Heart left ventricle (tissue), 16 donors: ENCODE measurements at regions not wholly inside any gene's neighbourhood (a gene's known extent, or its start where the extent isn't known, plus 50 kb on each side); places are given as distances from the start of the nearest gene placed in this dataset.

Source experiments
- ATAC-seq, 4 donors: fragments of 200-7000 bp; cut with Tn5 transposase; one replicate each; pipeline ENCODE4 v1.9.1; 2020 to 2022; ENCODE audit warnings: moderate library complexity in 4 of 4, mild to moderate bottlenecking in 3 of 4, moderate number of reproducible peaks in 1 of 4
- DNase-seq, 5 donors: peaks; one replicate each; pipeline ENCODE4 v3.0.0-alpha.2; 2020
- H3K27ac ChIP-seq, 12 donors: fragments of 200-600 bp; sonication (generic) in 4 of 12; one replicate each; pipeline versions ENCODE4 v1.5.0 to v1.8.0; 2016 to 2022; ENCODE audit warnings: mild to moderate bottlenecking in 2 of 12
- H3K27me3 ChIP-seq, 9 donors: fragments of 200-600 bp; sonication (generic) in 2 of 9; one replicate each; pipeline versions ENCODE4 v1.5.1 to v1.8.0; 2016 to 2022; ENCODE audit warnings: mild to moderate bottlenecking in 3 of 9
- H3K36me3 ChIP-seq, 9 donors: fragments of 200-600 bp; sonication (generic) in 2 of 9; one replicate each; pipeline versions ENCODE4 v1.5.0 to v1.8.0; 2018 to 2022; ENCODE audit warnings: mild to moderate bottlenecking in 2 of 9
- H3K4me1 ChIP-seq, 12 donors: fragments of 200-600 bp; sonication (generic) in 4 of 12; one replicate each; pipeline versions ENCODE4 v1.5.0 to v1.8.0; 2016 to 2022; ENCODE audit warnings: mild to moderate bottlenecking in 3 of 12
- H3K4me3 ChIP-seq, 12 donors: fragments of 200-600 bp; sonication (generic) in 4 of 12; one replicate each; pipeline versions ENCODE4 v1.5.0 to v1.8.0; 2017 to 2022; ENCODE audit warnings: mild to moderate bottlenecking in 9 of 12, moderate library complexity in 4 of 12
- H3K9me3 ChIP-seq, 12 donors: fragments of 200-600 bp; sonication (generic) in 4 of 12; one replicate each; pipeline versions ENCODE4 v1.5.0 to v1.8.0; 2016 to 2022; ENCODE audit warnings: mild to moderate bottlenecking in 1 of 12
- CTCF ChIP-seq, 12 donors: fragments of 200-600 bp; sonication (generic) in 4 of 12; IDR thresholded peaks; one replicate each; pipeline versions ENCODE4 v1.5.0 to v1.8.0; 2018 to 2022; ENCODE audit warnings: antibody characterized with exemption in 12 of 12, mild to moderate bottlenecking in 5 of 12
- POLR2A ChIP-seq, 2 donors: fragments of 450-650 bp; IDR thresholded peaks; one replicate each; pipeline ENCODE4 v1.6.1; 2017; ENCODE audit warnings: antibody characterized with exemption in 2 of 2, mild to moderate bottlenecking in 2 of 2, moderate library complexity in 2 of 2
- WGBS, 4 donors: extraction: QIAGEN DNeasy Blood & Tissue Kit in 2 of 4; methylation state at CpG; one replicate each; pipeline versions ENCODE4 v1.1.5 to v1.1.7; 2013 to 2018; 5-methylcytosine and 5-hydroxymethylcytosine counted together
- intact Hi-C, 10 donors: fragments of 100-400 bp; cut with DNase I; formaldehyde crosslinking; loops; one replicate each; pipeline versions ENCODE4 v1.11.1 to v1.14.2; 2022
- donor health status: ischemic (EF 13 %, LVEDD 7.1; RV severe dilation, severe dysfunction).
- donor health status: healthy with polysubstance abuse.
- donor health status: DM: no; HTN: yes; CAD: no.
- donor health status: DM: no; HTN: no; CAD: no.
- donor health status: ischemic (EF 25% LVEDD 6.9; RV normal size, moderate dysfunction).
- donor health status: ischemic (EF 25% LVEDD 5.7; RV mildly dilated, moderate dysfunction).
- donor health status: healthy.
- donor health status: DM: yes; HTN: yes; CAD: no.
- donor health status: ischemic (EF 35%, LVEDD 5.7; RV mildly dilated, moderate dysfunction).
- donor health status: nonischemic (EF 11% LVEDD 7.7; RV severe dilation, severe dysfunction).
- donor health status: DM: yes; HTN: yes; CAD: no.
- donor health status: PGD.
- donor health status: ischemic (EF 29% LVEDD 5.4; RV normal size, mild dysfunction).
- donor health status: nonischemic (EF 23%, LVEDD 6.1; RV moderate dilation, normal function).

GRCh38 chr7:81008901-81009300 lies 90.0 kb upstream of the SEMA3C start:
- H3K36me3 ChIP-seq, result no peaks in the 10 kb centered on the region
- ATAC-seq (no peak), DNase-seq (no peak)
- WGBS, 4 donors, result 85 to 88% (median 85%) methylated on average over 4 of the region's 4 CpGs
- H3K4me3 ChIP-seq, result no peak overlapping the region
- H3K27me3 ChIP-seq, result no peaks in the 10 kb centered on the region
- no peak overlapping the region for H3K27ac ChIP-seq
- no peaks in the 10 kb centered on the region for H3K4me1 ChIP-seq
- intact Hi-C loops, result no loop called here
- peaks cover 0 to 15% (median 7%) of the 10 kb centered on the region in 12 donors for H3K9me3 ChIP-seq
- TF ChIP-seq CTCF (IDR thresholded peaks at IDR 0.05) (no peak), POLR2A (IDR thresholded peaks at IDR 0.05) (no peak)

GRCh38 chr7:81007051-81007450 lies 88.2 kb upstream of the SEMA3C start:
- H3K36me3 ChIP-seq, result no peaks in the 10 kb centered on the region
- 68 to 80% (median 75%) methylated on average over 2 of the region's 2 CpGs for WGBS, 4 donors
- DNase-seq (no peak), ATAC-seq (no peak)
- H3K27me3 ChIP-seq, result no peaks in the 10 kb centered on the region
- no peak overlapping the region for H3K4me3 ChIP-seq
- TF ChIP-seq CTCF (IDR thresholded peaks at IDR 0.05) (no peak), POLR2A (IDR thresholded peaks at IDR 0.05) (no peak)
- peaks cover 0 to 11% (median 5%) of the 10 kb centered on the region in 12 donors for H3K9me3 ChIP-seq
- intact Hi-C loops, result no loop called here
- peaks cover 0 to 3% (median 0%) of the 10 kb centered on the region in 12 donors for H3K4me1 ChIP-seq
- no peak overlapping the region for H3K27ac ChIP-seq

- Histone ChIP-seq H3K9me3 (no peaks in the 10 kb centered on the region), H3K36me3 (no peaks in the 10 kb centered on the region), H3K27me3 (no peaks in the 10 kb centered on the region), H3K27ac (no peak overlapping the region), H3K4me3 (no peak overlapping the region), H3K4me1 (peaks cover 0 to 3% (median 0%) of the 10 kb centered on the region in 12 donors)
- DNase-seq (peak in 1 of 5 donors; percentile 31), ATAC-seq (peak in 1 of 4 donors; percentile 39)
- 79 to 90% (median 81%) methylated on average over 5 of the region's 5 CpGs for WGBS, 4 donors
- intact Hi-C loops, result no loop called here
- TF ChIP-seq POLR2A (IDR thresholded peaks at IDR 0.05) (no peak), CTCF (IDR thresholded peaks at IDR 0.05) (no peak)
Observed at GRCh38 chr7:81005254-81005653, 86.4 kb upstream of the SEMA3C start.

- ATAC-seq (peak in 1 of 4 donors; percentile 76), DNase-seq (no peak)
- 74 to 83% (median 79%) methylated on average over 1 of the region's 1 CpG for WGBS, 4 donors
- TF ChIP-seq CTCF (IDR thresholded peaks at IDR 0.05) (no peak), POLR2A (IDR thresholded peaks at IDR 0.05) (no peak)
- Histone ChIP-seq H3K27ac (no peak overlapping the region), H3K9me3 (no peaks in the 10 kb centered on the region), H3K36me3 (no peaks in the 10 kb centered on the region), H3K27me3 (no peaks in the 10 kb centered on the region), H3K4me1 (peaks cover 0 to 3% (median 0%) of the 10 kb centered on the region in 12 donors), H3K4me3 (no peak overlapping the region)
- intact Hi-C loops, result no loop called here
Observed at GRCh38 chr7:81004098-81004497, 85.2 kb upstream of the SEMA3C start.
